Retinal pigment epithelial cell (primary cell): ENCODE measurements at regions not wholly inside any gene's neighbourhood (a gene's known extent, or its start where the extent isn't known, plus 50 kb on each side); places are given as distances from the start of the nearest gene placed in this dataset.
A peak's percentile ranks its signal among the peaks of the same experiment; 100 is the strongest.

Source experiments
- DNase-seq: peaks from one replicate; pipeline ENCODE4 v3.0.0-alpha.2; 2010; ENCODE audit warnings: low read depth
- H3K4me3 ChIP-seq: 2 replicates; pipeline ENCODE4 v1.5.1; 2011; ENCODE audit warnings: mild to moderate bottlenecking, low read length, control low read depth, moderate library complexity
- TF ChIP-seq, protein P1 (sequence below): conservative IDR thresholded peaks from 2 replicates; pipeline ENCODE4 v1.5.1; 2011; ENCODE audit warnings: low read depth, low read length, control low read depth, inconsistent platforms

DNA sequence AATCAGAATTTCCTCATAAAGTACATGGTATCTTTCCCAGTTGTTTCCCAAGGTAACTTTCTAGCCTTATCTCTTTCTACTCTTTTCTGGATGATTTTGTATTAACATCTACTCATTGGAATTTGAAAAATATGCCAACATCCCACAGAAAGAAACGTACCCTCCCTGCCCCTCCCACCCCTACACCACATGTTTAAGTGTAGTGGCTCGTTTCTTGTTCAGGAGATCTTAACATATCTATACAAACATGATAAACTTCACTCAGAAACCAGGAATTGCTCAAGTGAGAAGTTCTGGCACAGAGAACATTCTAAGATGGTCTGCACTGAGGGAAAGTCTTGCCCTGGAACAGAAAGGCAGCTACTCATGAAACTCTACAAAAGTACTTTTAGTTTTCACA, 404.7 kb downstream of the SOX2 start:
- no peak overlapping the region for H3K4me3 ChIP-seq
- TF ChIP-seq, protein P1, sequence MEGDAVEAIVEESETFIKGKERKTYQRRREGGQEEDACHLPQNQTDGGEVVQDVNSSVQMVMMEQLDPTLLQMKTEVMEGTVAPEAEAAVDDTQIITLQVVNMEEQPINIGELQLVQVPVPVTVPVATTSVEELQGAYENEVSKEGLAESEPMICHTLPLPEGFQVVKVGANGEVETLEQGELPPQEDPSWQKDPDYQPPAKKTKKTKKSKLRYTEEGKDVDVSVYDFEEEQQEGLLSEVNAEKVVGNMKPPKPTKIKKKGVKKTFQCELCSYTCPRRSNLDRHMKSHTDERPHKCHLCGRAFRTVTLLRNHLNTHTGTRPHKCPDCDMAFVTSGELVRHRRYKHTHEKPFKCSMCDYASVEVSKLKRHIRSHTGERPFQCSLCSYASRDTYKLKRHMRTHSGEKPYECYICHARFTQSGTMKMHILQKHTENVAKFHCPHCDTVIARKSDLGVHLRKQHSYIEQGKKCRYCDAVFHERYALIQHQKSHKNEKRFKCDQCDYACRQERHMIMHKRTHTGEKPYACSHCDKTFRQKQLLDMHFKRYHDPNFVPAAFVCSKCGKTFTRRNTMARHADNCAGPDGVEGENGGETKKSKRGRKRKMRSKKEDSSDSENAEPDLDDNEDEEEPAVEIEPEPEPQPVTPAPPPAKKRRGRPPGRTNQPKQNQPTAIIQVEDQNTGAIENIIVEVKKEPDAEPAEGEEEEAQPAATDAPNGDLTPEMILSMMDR: no peak
- no peak for DNase-seq

DNA sequence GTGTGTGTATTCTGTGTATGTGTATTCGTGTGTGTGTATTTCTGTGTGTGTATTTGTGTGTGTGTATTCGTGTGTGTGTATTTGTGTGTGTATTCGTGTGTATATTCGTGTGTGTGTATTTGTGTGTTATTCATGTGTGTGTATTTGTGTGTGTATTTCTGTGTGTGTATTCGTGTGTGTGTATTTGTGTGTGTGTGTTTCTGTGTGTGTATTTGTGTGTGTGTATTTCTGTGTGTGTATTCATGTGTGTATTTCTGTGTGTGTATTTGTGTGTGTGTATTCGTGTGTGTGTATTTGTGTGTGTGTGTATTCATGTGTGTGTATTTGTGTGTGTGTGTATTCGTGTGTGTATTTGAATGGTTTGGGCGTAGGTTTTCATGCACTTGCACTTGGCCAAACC, 405.4 kb downstream of the SOX2 start:
- DNase-seq: no peak
- TF ChIP-seq, protein P1: no peak
- H3K4me3 ChIP-seq: no peak overlapping the region

DNA sequence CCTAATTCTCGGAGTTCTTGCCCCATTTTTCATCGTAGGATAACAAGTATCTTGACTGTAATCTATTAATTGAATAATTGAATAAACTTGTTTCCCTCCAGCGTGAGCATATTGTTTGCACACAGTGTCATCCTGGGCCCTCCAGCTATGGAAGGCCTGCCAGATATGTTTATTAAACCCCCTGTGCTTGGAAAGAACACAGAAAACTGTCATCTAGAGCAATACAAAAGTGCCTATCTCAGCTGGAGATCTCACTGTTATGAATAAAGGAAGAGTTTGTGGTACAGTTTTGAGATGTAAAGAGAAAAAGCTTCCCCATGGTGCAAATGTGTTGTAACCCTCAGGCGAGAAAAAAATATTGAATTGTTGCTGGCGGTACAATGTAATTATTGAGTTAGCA, 405.9 kb downstream of the SOX2 start:
- DNase-seq: no peak
- no peak overlapping the region for H3K4me3 ChIP-seq
- TF ChIP-seq, protein P1: no peak

DNA sequence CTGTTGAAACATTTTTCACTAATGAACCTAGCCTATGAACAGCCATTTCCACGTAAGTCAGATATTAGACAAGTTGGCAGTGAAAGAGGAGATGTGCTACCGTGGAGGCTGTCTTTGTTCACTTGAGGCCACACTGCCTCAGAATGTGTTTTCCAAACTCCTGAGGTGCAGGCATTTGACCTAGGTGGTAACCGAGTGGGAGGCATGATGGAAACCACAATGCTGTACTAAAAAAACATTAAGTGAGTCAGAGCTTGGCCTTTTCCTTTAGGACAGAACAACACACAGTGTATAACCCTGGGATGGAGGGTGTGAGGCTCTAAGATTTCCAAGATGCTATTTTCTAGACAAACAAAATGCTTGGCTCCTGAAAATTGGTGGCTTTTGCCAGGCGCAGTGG, 406.3 kb downstream of the SOX2 start:
- DNase-seq: peak; percentile 55
- TF ChIP-seq, protein P1: no peak
- H3K4me3 ChIP-seq: no peak overlapping the region

DNA sequence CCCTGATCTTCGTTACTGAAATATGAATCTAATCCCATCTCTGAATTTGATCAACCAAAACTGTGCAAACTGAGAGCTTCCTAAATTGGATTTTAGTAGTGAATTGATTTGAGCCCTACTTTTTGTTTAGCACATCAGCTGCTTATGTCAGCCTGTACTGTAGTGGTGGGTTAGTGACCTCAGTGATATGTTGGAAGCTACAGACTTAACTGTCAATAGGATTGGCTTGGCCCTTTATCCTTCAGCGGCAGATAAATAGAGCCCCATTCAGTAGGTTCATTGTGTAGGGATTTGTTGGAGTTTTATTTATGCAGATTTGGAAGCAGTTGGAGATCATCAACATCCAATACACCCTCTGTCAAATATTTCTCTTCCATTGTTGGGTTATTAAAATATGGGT, 409.7 kb downstream of the SOX2 start:
- DNase-seq: no peak
- H3K4me3 ChIP-seq: no peak overlapping the region
- TF ChIP-seq, protein P1: no peak

DNA sequence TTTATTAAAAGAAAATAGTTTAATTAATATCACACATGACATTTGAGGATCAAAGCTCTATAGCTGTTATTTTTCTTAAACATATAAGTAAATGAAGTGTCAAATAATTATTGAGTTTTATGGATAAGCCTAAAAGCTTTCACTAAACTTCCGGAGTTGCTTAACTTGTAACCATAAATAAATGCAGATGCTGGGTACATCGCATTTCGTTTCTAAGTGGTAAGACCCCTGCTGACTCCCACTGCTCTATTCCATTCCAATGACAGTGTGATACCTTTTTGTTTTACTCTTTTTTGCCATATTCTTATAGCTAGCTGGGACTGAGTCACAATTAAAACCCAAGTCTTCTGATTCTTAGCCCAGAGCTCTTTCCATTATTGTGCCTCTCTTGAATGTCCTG, 411.1 kb downstream of the SOX2 start:
- no peak for DNase-seq
- H3K4me3 ChIP-seq: no peak overlapping the region
- TF ChIP-seq, protein P1: no peak

DNA sequence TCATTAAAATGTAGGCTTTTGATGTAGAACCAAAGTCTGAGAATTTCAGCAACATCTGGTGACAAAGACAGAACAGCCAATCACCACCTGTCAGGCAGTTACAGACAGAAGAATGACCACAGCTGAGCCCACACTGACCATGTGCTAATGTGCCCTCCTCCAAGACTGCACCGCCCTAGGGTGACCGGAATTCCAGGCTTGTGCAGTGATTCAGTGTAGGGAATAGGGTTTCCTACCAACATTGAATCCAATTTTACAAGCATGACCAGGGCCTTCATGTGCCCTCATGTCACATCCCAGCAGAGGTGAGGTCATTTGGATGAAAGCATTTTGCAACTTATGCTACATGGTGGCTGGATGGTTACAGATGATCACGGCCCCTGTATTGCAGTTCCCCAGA, 412.5 kb downstream of the SOX2 start:
- no peak overlapping the region for H3K4me3 ChIP-seq
- no peak for DNase-seq
- TF ChIP-seq, protein P1: no peak
